Transverse colon (tissue), 3 donors: ENCODE measurements at regions not wholly inside any gene's neighbourhood (a gene's known extent, or its start where the extent isn't known, plus 50 kb on each side); places are given as distances from the start of the nearest gene placed in this dataset.

ENCODE experiments used
- POLR2A ChIP-seq: fragments of 450-650 bp; IDR thresholded peaks from one replicate; pipeline ENCODE4 v1.6.1; 2016; ENCODE audit warnings: antibody characterized with exemption, mild to moderate bottlenecking, moderate library complexity
- TF ChIP-seq, protein P1 (sequence below), 5 experiments: fragments of 200-600 bp in 3 of 5; fragments of 450-650 bp in 2 of 5; sonication (generic) in 3 of 5; IDR thresholded peaks; 1 replicate in 2 of 5; 2 replicates in 3 of 5; pipeline ENCODE4 v1.5.1; 2016 to 2017; ENCODE audit warnings: antibody characterized with exemption in 5 of 5, inconsistent platforms in 3 of 5, mild to moderate bottlenecking in 2 of 5, moderate library complexity in 1 of 5

DNA sequence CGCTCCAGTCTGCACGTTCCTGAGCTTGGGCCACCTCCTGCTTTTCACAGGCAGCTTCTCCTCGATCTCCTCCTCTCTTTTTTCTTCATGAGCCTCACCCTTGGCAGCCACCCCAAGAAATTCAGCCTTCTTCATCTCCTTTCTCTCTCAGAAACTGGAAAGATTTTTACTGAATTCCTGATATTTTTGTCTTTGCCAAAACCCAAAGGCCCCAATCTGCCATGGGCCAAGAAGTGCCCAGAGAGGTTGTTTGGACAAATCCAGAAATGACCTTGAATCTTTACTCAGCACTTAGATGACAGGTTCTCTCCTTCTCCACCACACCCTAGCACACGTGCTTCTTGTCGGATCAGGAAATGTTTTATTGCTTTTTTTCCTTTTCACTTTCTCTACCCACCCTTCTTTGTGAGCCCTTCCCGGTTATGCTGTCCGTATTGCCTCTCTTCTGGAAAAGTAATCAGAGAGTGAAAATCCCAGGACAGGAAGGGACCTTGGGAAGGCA lies 134.5 kb upstream of the TNP1 start:
- no peak for TF ChIP-seq POLR2A
- TF ChIP-seq, protein P1, sequence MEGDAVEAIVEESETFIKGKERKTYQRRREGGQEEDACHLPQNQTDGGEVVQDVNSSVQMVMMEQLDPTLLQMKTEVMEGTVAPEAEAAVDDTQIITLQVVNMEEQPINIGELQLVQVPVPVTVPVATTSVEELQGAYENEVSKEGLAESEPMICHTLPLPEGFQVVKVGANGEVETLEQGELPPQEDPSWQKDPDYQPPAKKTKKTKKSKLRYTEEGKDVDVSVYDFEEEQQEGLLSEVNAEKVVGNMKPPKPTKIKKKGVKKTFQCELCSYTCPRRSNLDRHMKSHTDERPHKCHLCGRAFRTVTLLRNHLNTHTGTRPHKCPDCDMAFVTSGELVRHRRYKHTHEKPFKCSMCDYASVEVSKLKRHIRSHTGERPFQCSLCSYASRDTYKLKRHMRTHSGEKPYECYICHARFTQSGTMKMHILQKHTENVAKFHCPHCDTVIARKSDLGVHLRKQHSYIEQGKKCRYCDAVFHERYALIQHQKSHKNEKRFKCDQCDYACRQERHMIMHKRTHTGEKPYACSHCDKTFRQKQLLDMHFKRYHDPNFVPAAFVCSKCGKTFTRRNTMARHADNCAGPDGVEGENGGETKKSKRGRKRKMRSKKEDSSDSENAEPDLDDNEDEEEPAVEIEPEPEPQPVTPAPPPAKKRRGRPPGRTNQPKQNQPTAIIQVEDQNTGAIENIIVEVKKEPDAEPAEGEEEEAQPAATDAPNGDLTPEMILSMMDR (IDR thresholded peaks at IDR 0.05) = no peak
